GM18508 (cell line): ENCODE measurements at regions not wholly inside any gene's neighbourhood (a gene's known extent, or its start where the extent isn't known, plus 50 kb on each side); places are given as distances from the start of the nearest gene placed in this dataset.

ENCODE experiments used
- ATAC-seq: cut with Tn5 transposase; IDR thresholded peaks from one replicate; pipeline ENCODE4 v1.9.1; 2021; ENCODE audit warnings: moderate number of reproducible peaks; ENCODE audit not compliant: insufficient read depth, unreplicated experiment

GRCh38 chr6:91305755-91306154, 718.9 kb upstream of the MAP3K7 start:
- ATAC-seq: no peak

- ATAC-seq: no peak
Measured at GRCh38 chr6:91304521-91304920, 717.6 kb upstream of the MAP3K7 start.

DNA sequence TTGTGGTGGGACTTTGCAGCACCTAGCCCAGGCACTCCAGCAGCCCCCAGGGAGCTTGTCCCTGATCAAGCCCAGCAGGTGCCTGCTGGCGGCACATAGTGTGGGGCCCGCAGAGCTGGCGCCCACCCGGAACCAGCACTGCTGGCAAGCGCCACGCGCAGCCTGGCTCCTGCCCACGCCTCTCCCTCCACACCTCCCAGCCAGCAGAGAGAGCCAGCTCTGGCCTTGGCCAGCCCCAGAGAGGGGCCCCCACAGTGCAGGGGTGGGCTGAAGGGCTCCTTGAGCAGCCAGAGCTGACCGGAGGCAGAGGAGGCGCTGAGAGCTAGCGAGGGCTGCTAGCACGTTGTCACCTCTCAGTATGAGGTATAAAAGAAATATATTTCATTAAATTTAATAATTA, 716.5 kb upstream of the MAP3K7 start:
- no peak for ATAC-seq

DNA sequence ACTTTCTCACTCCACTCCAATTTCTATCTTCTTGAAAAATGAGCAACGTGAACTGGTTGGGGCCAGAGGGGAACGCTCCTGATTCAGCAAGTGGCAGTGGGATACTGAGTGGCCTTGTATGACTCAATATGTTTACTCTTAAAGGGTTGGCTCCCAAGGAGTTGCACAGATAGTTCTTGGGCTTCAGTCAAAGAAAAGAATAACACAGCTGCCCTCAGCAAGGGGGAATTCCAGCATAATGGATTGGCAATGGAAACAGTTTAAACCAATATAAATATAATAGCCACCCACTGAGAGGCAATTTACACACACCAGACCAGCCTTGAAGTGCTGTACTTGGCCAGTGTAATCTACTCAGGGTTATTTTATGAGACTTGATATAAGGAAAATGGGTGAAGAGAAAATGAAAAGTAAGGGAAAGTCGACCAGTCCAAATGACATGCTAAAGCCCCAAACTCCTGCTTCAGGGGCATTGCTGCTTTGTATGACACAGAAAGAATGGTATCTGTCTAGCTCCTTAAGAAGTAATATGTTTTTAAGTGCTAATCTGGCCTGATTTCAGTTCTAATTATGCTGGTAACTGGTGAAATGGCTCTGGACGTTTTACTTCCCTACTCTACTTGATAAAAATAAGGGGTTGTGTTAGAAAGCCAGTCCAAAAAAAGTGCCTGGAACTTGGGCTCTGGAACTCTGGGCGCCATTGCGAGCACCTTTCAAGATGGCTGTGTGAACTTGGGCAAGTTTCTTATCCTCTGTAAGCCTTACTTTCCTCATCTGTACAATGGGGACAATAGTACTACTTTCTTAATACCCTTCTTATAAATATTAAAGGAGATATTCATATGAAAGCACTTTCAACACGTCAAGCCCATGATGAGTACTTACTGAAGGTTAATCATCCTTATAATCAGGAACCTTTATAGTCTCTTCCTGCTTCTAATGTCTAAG, 712.9 kb upstream of the MAP3K7 start:
- ATAC-seq: no peak

DNA sequence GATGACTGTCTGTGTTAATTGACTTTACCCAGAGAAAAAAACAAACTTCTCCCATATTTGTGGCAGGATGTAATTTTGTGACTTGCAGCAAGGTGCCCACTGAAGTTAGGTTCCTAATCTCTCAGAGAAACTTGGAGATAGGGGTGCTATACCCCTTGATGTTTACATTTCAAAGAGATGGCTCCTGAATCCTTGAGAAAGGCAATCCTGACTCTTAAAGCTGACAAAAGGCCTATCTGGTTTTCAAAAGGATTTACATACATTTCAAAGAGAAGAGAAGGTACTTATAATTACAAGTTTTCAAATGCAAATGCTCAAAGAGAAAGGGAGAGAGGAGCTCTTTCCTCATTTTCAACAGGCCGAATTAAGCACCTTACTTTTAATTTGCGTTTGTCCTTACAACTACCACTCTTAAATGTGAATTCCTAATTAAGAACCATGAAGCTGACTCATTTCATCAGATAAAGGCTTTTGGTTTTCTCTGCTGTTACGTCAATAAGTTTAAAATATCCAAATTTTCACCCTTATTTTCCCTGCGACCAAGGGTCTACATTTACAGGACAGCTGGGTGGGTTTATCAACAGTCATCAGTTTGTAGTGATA, 711.8 kb upstream of the MAP3K7 start:
- no peak for ATAC-seq

- ATAC-seq: no peak
Measured at GRCh38 chr6:91293395-91293794, 706.5 kb upstream of the MAP3K7 start.

DNA sequence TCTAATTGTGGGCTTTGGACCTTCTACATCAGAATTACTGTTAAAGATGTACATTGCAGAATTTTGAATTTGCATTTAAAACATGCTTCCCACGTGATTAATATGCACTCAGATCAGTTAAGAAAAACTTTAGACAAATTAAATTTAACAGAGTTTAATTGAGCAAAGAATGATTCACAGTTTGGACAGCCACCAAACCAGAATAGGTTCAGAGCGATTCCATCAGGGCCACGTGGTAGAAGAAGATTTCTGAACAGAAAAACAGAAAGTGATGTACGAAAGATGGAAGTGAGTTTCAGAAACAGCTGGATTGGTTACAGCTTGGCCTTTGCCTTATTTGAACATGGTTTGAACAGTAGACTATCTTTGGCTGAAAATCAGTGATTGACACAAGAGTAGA, 704.2 kb upstream of the MAP3K7 start:
- no peak for ATAC-seq

- no peak for ATAC-seq
Measured at GRCh38 chr6:91288741-91289140, 701.9 kb upstream of the MAP3K7 start.

DNA sequence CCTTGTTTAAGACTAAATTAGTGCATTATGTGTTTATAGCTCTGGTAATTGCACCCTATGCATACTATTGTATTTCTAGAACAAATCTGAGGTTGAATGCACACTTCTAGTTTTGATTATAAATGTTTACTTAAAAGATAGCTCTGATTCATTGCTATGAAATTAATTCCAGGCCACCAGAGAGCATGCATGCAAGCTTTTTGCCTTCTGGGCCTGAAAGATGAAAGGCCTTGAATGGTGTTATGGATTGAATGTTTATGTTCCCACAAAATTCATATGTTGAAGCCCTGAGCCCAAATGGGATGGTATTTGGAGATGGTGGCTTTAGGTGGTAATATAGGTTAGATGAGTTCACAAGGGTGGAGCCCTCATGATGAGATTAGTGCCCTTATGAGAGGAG, 695.0 kb upstream of the MAP3K7 start:
- ATAC-seq: no peak

DNA sequence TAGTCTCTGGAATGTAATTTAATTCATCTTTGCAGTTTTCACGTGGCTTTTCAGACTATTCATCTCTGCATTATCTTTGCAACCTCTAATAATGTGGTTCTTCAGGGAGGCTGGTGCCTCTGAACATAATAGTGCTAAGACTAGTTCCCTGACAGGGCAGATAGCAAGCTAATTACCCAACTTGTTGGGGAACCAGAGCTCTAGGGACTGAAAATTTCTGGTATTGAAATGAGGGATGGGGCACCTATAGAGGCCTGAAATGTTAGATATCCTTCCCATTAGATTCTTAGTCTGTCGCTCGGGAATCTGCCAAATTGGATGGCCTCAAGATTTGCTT, 693.6 kb upstream of the MAP3K7 start:
- ATAC-seq: no peak

DNA sequence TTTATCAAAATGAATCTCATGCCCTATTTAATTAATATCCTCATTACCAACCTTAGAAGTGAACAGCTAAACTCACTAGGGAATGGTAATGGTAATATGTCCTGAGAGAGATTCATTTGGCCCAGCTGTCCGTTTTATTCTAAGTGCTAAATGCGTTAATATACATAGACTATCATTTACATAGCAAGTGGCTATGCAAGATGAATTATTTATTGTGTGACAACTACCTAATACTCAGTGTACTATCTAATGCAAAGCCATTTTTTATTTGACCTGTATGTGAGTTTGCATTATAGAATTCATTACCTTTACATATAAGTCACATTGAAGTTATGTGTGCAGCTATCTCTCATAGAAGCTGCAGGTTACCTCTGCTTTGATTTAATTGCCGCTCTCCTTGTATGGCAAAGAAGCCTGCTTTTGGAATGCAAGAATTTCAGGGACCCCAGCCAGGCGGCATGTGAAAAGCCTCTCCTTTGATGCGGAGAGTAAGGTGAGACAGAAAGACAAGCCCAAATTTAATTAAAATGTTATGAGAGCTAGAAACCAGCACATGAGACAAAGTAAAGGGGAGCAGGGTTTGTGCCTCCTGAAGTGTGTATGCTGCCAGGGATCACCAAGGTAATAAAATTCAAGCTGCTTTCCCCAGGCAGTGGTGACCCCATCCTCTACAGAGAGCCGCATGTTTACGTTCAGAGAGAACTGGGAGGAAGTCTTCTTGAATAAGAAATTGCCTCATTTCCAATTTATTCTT, 693.0 kb upstream of the MAP3K7 start:
- ATAC-seq: no peak

DNA sequence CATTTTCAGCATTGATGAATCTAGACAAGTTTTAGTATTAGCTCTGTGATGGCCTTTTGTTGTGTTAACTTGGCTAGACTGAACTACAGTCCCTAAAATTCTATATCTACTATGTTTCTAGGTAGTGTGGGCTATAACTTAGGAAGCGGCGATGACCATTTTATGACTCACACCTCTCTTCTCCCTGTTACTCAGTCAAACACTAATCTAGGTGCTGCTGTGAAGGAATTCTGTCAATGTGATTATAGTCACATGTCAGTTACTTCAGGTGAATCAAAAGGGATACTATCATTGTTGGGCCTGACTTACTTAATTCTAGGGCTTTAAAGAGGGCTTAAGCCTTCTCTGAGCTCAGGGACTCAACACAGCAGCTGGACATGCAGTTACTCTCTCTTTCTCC, 691.5 kb upstream of the MAP3K7 start:
- ATAC-seq: no peak

- no peak for ATAC-seq
Measured at GRCh38 chr6:91276315-91276714, 689.4 kb upstream of the MAP3K7 start.

GRCh38 chr6:91273729-91274128, 686.9 kb upstream of the MAP3K7 start:
- no peak for ATAC-seq

DNA sequence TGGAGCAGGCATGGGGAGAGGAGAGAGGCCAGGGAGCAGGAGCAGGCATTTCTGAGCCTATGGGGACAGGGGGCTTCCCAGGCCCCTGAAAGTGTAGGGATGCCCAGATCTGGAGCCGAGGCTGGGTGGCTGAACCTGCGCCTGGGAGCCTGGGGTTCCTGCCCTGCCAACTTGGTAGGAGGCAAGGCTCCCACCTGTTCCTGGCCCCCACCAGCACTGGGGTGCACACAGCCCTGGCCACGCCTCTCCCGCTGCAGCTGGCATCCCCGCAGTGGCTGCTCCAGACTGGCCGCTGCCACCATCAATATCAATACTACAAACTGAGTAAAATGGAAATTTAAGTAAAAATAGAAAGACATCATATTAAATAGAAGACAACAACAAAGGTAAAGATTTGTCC, 684.9 kb upstream of the MAP3K7 start:
- ATAC-seq: no peak

DNA sequence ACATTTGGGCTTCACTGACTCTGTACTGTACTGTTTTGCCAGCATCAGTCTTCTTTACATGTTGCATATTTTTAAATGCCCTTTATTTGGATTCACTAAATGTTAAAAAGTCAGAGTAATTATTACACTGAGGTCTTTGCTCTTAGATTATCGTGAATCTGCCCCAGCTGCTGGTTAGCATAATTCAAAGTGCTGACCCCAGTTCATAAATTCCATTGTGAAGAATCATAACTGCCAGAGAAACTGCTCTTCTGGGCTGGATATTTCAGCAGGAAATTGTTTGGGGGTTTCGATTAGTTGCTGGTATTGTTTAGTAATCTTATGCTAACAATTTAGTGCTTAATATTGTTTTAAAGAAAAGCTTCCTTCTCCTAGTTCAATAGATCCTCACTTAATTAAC, 682.1 kb upstream of the MAP3K7 start:
- no peak for ATAC-seq

DNA sequence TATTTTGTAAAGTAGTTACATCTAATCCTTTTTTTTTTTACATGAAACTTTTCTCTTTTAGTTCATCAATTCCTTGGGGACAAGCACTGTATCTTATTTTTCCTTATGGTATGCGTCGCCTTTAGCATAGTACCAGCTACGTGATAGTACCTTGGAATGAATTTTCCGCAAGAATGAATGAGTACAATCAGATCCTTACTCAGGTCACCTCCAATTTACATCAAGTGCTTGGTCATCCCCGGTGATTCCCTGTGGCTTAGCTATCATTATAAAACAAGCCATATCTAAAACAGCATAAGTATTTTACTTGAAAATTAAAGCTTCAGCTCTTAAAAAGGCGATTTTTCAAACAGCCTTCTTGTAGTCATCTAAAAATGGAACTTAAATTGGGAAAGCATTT, 680.4 kb upstream of the MAP3K7 start:
- ATAC-seq: no peak

DNA sequence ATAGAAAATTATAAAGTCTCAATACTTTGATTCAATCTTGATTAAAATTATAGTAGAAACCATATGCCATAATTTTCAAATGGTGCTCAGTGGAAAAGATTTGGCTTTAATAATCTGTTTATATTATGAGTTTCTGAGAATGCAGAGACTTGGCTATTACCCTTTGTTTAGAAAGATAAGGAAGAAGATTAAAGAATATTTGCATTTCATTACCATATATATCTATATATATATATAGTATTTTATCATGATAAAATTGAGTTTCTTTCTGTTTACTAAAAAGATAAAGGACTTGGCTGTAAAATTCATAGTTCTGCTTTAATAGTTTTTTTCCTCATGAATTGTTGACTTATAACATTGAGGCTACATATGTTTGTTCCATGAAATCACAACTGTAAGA, 679.3 kb upstream of the MAP3K7 start:
- no peak for ATAC-seq

DNA sequence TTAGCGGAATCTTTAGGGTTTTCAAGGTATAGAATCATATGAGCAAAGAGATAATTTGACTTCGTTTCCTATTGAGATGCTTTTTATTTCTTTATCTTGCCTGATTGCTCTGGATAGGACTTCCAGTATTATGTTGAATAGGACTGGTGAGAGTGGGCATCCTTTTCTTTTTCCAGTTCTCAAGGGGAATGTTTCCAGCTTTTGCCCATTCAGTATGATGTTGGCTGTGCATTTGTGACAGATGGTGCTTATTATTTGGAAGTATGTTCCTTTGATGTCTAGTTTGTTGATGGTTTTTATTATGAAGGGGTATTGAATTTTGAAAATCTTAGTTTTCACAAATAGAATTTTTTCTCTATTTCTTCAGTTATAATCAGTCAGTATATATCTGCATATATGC, 656.6 kb upstream of the MAP3K7 start:
- ATAC-seq: no peak

DNA sequence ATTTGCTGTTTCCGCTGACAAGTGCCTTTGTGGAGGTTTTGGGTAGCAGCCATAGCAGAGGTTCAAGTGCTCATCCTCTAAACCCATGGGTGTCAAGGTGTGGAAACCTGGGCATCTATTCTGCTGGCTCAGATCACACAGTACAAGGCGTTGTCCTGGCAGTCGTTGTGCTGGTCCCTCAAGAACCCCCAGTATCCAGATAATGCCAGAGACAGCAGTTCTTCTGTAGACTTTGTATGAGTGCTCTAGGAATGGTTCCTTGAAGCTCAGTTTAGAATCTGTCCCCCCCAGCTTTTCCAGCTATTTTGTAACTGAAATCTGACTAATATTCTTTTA, 655.7 kb upstream of the MAP3K7 start:
- ATAC-seq: no peak

- no peak for ATAC-seq
Measured at GRCh38 chr6:91241946-91242613, 655.2 kb upstream of the MAP3K7 start.
